ENCODE measurements at regions not wholly inside any gene's neighbourhood (a gene's known extent, or its start where the extent isn't known, plus 50 kb on each side); places are given as distances from the start of the nearest gene placed in this dataset.

DNA sequence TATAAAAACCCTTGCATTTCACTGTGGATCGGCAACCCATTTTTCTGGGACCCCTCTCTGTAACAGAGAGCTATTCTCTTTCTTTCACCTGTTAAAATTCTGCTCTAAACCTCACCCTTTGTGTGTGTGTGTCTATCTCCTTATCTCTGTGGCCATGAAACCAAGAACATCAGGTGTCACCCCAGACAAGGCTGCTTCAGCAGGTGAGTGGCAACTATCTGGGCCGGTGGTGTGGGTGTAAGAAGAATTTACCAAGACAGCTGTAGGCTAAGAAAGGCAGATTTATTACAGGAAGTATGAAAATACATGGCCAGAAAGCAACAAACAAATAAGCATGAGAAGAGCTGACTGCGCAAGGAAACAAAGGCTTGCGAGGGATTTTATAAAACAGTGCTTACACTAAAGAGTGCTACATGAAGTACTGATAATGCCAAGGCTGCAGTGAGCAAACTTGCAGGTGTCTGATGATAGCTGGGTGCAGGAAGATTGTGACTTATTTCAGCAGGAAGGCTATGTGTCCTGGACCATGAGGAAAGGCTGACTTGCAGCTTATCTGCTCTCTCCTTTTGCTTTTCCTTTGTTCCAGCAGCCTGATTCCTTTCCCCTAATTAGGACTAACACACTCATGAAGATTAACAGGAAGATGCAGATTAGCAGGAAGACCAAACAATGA is 421.1 kb downstream of the PTH2R start:
- H2AFZ ChIP-seq (ENCODE audit: low read depth, low read length), result no peak overlapping the region
- no peaks in the 10 kb centered on the region for H3K9me3 ChIP-seq (ENCODE audit: low read length)
- no peak for TF ChIP-seq EP300 (conservative IDR thresholded peaks at IDR 0.05; ENCODE audit: poor library complexity, severe bottlenecking)
- TF ChIP-seq, protein P1, sequence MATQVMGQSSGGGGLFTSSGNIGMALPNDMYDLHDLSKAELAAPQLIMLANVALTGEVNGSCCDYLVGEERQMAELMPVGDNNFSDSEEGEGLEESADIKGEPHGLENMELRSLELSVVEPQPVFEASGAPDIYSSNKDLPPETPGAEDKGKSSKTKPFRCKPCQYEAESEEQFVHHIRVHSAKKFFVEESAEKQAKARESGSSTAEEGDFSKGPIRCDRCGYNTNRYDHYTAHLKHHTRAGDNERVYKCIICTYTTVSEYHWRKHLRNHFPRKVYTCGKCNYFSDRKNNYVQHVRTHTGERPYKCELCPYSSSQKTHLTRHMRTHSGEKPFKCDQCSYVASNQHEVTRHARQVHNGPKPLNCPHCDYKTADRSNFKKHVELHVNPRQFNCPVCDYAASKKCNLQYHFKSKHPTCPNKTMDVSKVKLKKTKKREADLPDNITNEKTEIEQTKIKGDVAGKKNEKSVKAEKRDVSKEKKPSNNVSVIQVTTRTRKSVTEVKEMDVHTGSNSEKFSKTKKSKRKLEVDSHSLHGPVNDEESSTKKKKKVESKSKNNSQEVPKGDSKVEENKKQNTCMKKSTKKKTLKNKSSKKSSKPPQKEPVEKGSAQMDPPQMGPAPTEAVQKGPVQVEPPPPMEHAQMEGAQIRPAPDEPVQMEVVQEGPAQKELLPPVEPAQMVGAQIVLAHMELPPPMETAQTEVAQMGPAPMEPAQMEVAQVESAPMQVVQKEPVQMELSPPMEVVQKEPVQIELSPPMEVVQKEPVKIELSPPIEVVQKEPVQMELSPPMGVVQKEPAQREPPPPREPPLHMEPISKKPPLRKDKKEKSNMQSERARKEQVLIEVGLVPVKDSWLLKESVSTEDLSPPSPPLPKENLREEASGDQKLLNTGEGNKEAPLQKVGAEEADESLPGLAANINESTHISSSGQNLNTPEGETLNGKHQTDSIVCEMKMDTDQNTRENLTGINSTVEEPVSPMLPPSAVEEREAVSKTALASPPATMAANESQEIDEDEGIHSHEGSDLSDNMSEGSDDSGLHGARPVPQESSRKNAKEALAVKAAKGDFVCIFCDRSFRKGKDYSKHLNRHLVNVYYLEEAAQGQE (IDR thresholded peaks at IDR 0.05; ENCODE audit: borderline replicate concordance), result no peak
- TF ChIP-seq SMC3 (conservative IDR thresholded peaks at IDR 0.05; ENCODE audit: poor library complexity), result no peak
- TF ChIP-seq TAF1 (IDR thresholded peaks at IDR 0.05; ENCODE audit: low read depth), result no peak
- TF ChIP-seq MXI1 (conservative IDR thresholded peaks at IDR 0.05; ENCODE audit: poor library complexity, severe bottlenecking), result no peak
- no peak for TF ChIP-seq POLR2AphosphoS5 (IDR thresholded peaks at IDR 0.05)
- no peak for TF ChIP-seq EZH2 (IDR thresholded peaks at IDR 0.05; ENCODE audit: borderline replicate concordance, insufficient read depth, low read length, poor library complexity, severe bottlenecking)
- TF ChIP-seq, protein P2, sequence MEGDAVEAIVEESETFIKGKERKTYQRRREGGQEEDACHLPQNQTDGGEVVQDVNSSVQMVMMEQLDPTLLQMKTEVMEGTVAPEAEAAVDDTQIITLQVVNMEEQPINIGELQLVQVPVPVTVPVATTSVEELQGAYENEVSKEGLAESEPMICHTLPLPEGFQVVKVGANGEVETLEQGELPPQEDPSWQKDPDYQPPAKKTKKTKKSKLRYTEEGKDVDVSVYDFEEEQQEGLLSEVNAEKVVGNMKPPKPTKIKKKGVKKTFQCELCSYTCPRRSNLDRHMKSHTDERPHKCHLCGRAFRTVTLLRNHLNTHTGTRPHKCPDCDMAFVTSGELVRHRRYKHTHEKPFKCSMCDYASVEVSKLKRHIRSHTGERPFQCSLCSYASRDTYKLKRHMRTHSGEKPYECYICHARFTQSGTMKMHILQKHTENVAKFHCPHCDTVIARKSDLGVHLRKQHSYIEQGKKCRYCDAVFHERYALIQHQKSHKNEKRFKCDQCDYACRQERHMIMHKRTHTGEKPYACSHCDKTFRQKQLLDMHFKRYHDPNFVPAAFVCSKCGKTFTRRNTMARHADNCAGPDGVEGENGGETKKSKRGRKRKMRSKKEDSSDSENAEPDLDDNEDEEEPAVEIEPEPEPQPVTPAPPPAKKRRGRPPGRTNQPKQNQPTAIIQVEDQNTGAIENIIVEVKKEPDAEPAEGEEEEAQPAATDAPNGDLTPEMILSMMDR (IDR thresholded peaks at IDR 0.05; ENCODE audit: poor library complexity, severe bottlenecking), result no peak
- no peak for TF ChIP-seq RAD21 (conservative IDR thresholded peaks at IDR 0.05)
- H3K4me3 ChIP-seq (ENCODE audit: low read length), result no peak overlapping the region
- H3K27ac ChIP-seq (ENCODE audit: low read length), result no peak overlapping the region
- H3F3A ChIP-seq (ENCODE audit: insufficient read depth, low read length, poor library complexity, severe bottlenecking), result no peaks in the 10 kb centered on the region
- no peaks in the 10 kb centered on the region for H3K27me3 ChIP-seq (ENCODE audit: insufficient read depth, low read depth, low read length)
- H3K4me2 ChIP-seq (ENCODE audit: low read length), result no peak overlapping the region
- no peaks in the 10 kb centered on the region for H3K9me2 ChIP-seq (ENCODE audit: insufficient read depth, low read length)
- no peaks in the 10 kb centered on the region for H4K20me1 ChIP-seq (ENCODE audit: insufficient read depth)
- no peak overlapping the region for H3K9ac ChIP-seq (ENCODE audit: low read length)
- no peaks in the 10 kb centered on the region for H3K79me2 ChIP-seq (replicated peaks; ENCODE audit: insufficient read depth, low read length)
- no peaks in the 10 kb centered on the region for H3K36me3 ChIP-seq (ENCODE audit: insufficient read depth, low read length)

DNA sequence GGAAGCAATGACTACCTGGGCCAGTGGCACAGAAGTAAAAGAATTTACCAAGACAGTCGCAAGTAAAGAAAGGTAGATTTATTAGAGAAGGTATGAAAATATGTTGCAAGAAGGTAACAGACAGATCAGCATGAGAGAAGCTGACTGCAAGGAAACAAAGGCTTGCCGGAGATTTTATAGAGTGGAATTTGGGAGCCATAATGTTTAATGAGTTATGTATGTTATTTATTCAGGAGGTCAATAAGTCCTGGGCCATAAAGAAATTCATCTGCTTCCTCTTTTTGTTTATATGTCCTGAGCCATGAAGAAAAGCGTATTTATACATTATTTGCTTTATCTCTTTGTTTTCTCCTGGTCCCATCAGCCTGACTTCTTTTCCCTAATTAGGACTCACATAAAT is 423.6 kb downstream of the PTH2R start:
- Histone ChIP-seq H3K4me3 (ENCODE audit: low read length) (no peak overlapping the region), H3K27ac (ENCODE audit: low read length) (no peak overlapping the region), H4K20me1 (ENCODE audit: insufficient read depth) (no peaks in the 10 kb centered on the region), H3K9me3 (ENCODE audit: low read length) (no peaks in the 10 kb centered on the region), H3K79me2 (replicated peaks; ENCODE audit: insufficient read depth, low read length) (no peaks in the 10 kb centered on the region), H3K9ac (ENCODE audit: low read length) (no peak overlapping the region), H3K9me2 (ENCODE audit: insufficient read depth, low read length) (no peaks in the 10 kb centered on the region), H3K27me3 (ENCODE audit: insufficient read depth, low read depth, low read length) (no peaks in the 10 kb centered on the region), H3K4me2 (ENCODE audit: low read length) (no peak overlapping the region), H3K36me3 (ENCODE audit: insufficient read depth, low read length) (no peaks in the 10 kb centered on the region), H2AFZ (ENCODE audit: low read depth, low read length) (no peak overlapping the region), H3F3A (ENCODE audit: insufficient read depth, low read length, poor library complexity, severe bottlenecking) (no peaks in the 10 kb centered on the region)
- TF ChIP-seq, protein P2 (IDR thresholded peaks at IDR 0.05; ENCODE audit: poor library complexity, severe bottlenecking), result no peak
- TF ChIP-seq RAD21 (conservative IDR thresholded peaks at IDR 0.05), result no peak
- TF ChIP-seq EP300 (conservative IDR thresholded peaks at IDR 0.05; ENCODE audit: poor library complexity, severe bottlenecking), result no peak
- no peak for TF ChIP-seq POLR2AphosphoS5 (IDR thresholded peaks at IDR 0.05)
- no peak for TF ChIP-seq MXI1 (conservative IDR thresholded peaks at IDR 0.05; ENCODE audit: poor library complexity, severe bottlenecking)
- no peak for TF ChIP-seq EZH2 (IDR thresholded peaks at IDR 0.05; ENCODE audit: borderline replicate concordance, insufficient read depth, low read length, poor library complexity, severe bottlenecking)
- no peak for TF ChIP-seq TAF1 (IDR thresholded peaks at IDR 0.05; ENCODE audit: low read depth)
- TF ChIP-seq, protein P1 (IDR thresholded peaks at IDR 0.05; ENCODE audit: borderline replicate concordance), result no peak
- no peak for TF ChIP-seq SMC3 (conservative IDR thresholded peaks at IDR 0.05; ENCODE audit: poor library complexity)
